ENCODE measurements at regions not wholly inside any gene's neighbourhood (a gene's known extent, or its start where the extent isn't known, plus 50 kb on each side); places are given as distances from the start of the nearest gene placed in this dataset.

GRCh38 chr4:184273166-184274147, 55.8 kb upstream of the ENPP6 start:
- DNase-seq: no peak
- no peaks in the 10 kb centered on the region for H3K4me1 ChIP-seq
- H3K4me3 ChIP-seq: no peak overlapping the region
- H3K27me3 ChIP-seq: no peaks in the 10 kb centered on the region
- TF ChIP-seq POLR2AphosphoS5 (IDR thresholded peaks at IDR 0.05): no peak
- no peak for TF ChIP-seq POLR2A (IDR thresholded peaks at IDR 0.05)
- TF ChIP-seq, protein P1, sequence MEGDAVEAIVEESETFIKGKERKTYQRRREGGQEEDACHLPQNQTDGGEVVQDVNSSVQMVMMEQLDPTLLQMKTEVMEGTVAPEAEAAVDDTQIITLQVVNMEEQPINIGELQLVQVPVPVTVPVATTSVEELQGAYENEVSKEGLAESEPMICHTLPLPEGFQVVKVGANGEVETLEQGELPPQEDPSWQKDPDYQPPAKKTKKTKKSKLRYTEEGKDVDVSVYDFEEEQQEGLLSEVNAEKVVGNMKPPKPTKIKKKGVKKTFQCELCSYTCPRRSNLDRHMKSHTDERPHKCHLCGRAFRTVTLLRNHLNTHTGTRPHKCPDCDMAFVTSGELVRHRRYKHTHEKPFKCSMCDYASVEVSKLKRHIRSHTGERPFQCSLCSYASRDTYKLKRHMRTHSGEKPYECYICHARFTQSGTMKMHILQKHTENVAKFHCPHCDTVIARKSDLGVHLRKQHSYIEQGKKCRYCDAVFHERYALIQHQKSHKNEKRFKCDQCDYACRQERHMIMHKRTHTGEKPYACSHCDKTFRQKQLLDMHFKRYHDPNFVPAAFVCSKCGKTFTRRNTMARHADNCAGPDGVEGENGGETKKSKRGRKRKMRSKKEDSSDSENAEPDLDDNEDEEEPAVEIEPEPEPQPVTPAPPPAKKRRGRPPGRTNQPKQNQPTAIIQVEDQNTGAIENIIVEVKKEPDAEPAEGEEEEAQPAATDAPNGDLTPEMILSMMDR (IDR thresholded peaks at IDR 0.05): no peak
- no peak for TF ChIP-seq EP300 (IDR thresholded peaks at IDR 0.05)
- 83 to 88% methylated on average over 17 of the region's 17 CpGs for WGBS, 2 donors
- H3K9me3 ChIP-seq: no peaks in the 10 kb centered on the region
- H3K27ac ChIP-seq: no peak overlapping the region
- no peaks in the 10 kb centered on the region for H3K36me3 ChIP-seq
- intact Hi-C loops (cut with DNase I): no loop called here

DNA sequence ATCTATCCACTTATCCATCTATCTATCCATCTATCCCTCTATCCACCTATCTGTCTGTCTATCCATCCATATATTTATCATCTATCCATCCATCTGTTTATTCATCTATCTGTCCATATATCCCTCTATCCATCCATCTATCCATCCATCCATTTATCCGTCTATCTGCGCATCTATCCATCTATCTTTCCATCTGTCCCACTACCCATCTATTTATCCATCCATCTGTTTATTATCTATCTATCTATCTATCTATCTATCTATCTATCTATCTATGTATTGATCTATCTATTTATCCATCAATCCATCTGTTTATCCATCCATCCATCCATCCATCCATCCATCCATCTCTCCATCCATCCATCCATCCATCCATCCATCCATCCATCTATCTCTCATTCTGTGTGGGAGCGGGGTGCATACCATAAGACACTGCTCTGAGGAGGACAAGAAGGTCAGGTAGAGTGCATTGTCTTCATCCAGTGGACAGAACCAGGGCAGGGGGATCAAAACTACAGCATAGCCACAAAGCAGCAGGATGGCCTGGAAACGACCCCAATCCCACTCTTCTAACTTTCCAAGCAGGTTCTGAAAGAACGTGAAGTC, 53.2 kb upstream of the ENPP6 start:
- Histone ChIP-seq H3K4me3 (no peak overlapping the region), H3K9me3 (no peaks in the 10 kb centered on the region), H3K4me1 (no peaks in the 10 kb centered on the region), H3K36me3 (no peaks in the 10 kb centered on the region), H3K27ac (no peak overlapping the region), H3K27me3 (no peaks in the 10 kb centered on the region)
- 95 to 96% methylated on average over 5 of the region's 5 CpGs for WGBS, 2 donors
- intact Hi-C loops (cut with DNase I): no loop called here
- no peak for TF ChIP-seq POLR2A (IDR thresholded peaks at IDR 0.05)
- TF ChIP-seq EP300 (IDR thresholded peaks at IDR 0.05): no peak
- TF ChIP-seq, protein P1 (IDR thresholded peaks at IDR 0.05): no peak
- TF ChIP-seq POLR2AphosphoS5 (IDR thresholded peaks at IDR 0.05): no peak
- DNase-seq: no peak

GRCh38 chr4:184269879-184270430, 52.3 kb upstream of the ENPP6 start:
- Histone ChIP-seq H3K4me1 (no peaks in the 10 kb centered on the region), H3K9me3 (no peaks in the 10 kb centered on the region), H3K27me3 (no peaks in the 10 kb centered on the region), H3K27ac (no peak overlapping the region), H3K4me3 (no peak overlapping the region), H3K36me3 (no peaks in the 10 kb centered on the region)
- WGBS, 2 donors: 58 to 61% methylated on average over 5 of the region's 5 CpGs
- intact Hi-C loops (cut with DNase I): no loop called here
- DNase-seq: no peak
- TF ChIP-seq POLR2A (IDR thresholded peaks at IDR 0.05) (no peak), POLR2AphosphoS5 (IDR thresholded peaks at IDR 0.05) (no peak), EP300 (IDR thresholded peaks at IDR 0.05) (no peak)
- TF ChIP-seq, protein P1 (IDR thresholded peaks at IDR 0.05): no peak

DNA sequence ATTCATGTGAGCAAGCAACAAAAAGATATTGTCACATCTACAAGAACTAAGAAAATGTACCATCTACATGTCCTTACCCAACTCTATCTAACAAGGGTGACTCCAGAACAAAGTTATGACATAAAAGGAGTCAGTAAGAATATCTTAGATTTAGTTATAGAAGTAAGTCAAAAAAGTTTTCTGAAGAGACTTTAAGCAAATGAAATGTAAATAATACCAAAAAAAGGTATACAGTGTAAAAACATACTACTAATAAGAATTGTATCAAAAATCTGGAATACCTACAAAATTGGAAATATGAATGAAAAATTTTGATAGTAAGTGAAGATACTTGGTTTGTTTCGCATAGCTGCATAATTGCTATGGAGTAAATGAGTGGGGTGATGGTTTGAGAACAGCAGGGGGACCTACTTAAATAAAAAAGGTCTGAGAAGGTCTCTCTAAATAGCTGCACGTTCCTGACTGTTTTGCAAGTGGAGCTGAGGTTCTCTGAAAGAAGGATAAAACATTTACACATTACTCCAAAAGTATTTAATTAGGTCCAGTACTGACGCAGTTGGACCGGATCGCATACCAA, 51.0 kb upstream of the ENPP6 start:
- Histone ChIP-seq H3K4me3 (peak overlapping the region in 1 of 4 donors; percentile 24), H3K27ac (peak overlapping the region in 2 of 4 donors; percentile 50 to 55), H3K4me1 (peaks cover 0 to 8% (median 0%) of the 10 kb centered on the region in 4 donors), H3K36me3 (no peaks in the 10 kb centered on the region), H3K27me3 (no peaks in the 10 kb centered on the region), H3K9me3 (no peaks in the 10 kb centered on the region)
- TF ChIP-seq EP300 (IDR thresholded peaks at IDR 0.05) (no peak), POLR2AphosphoS5 (IDR thresholded peaks at IDR 0.05) (no peak), POLR2A (IDR thresholded peaks at IDR 0.05) (no peak)
- TF ChIP-seq, protein P1 (IDR thresholded peaks at IDR 0.05): no peak
- intact Hi-C loops (cut with DNase I): no loop called here
- no peak for DNase-seq
- 80 to 86% methylated on average over 5 of the region's 5 CpGs for WGBS, 2 donors
